Keratinocyte (primary cell): ENCODE measurements at regions not wholly inside any gene's neighbourhood (a gene's known extent, or its start where the extent isn't known, plus 50 kb on each side); places are given as distances from the start of the nearest gene placed in this dataset.

Source experiments
- DNase-seq: peaks from one replicate; pipeline ENCODE4 v3.0.0-alpha.2; 2011; ENCODE audit warnings: low read depth, missing footprints, low spot score
- FAIRE-seq: peaks from 2 replicates; lab custom pipeline; 2011; peaks lifted over from hg19 to GRCh38; lab: Jason Lieb, UNC
- H2AFZ ChIP-seq: 2 replicates; pipeline ENCODE4 v1.6.0; 2012; ENCODE audit warnings: low read length, control low read depth, inconsistent platforms; ENCODE audit not compliant: control insufficient read depth
- H3K27ac ChIP-seq: 2 replicates; pipeline ENCODE4 v1.5.1; 2011; ENCODE audit warnings: low read length; ENCODE audit not compliant: control insufficient read depth, insufficient read depth
- H3K27me3 ChIP-seq: 3 replicates; pipeline ENCODE4 v1.6.0; 2011; ENCODE audit warnings: low read length; ENCODE audit not compliant: control insufficient read depth, insufficient read depth; ENCODE audit errors: extremely low read depth
- H3K36me3 ChIP-seq, 2 experiments: 2 replicates in 1 of 2; 3 replicates in 1 of 2; pipeline ENCODE4 v1.5.1; 2011; ENCODE audit warnings: low read length in 2 of 2, mild to moderate bottlenecking in 1 of 2; ENCODE audit not compliant: control insufficient read depth in 2 of 2, insufficient read depth in 2 of 2; ENCODE audit errors: extremely low read depth in 1 of 2
- H3K4me1 ChIP-seq: 3 replicates; pipeline ENCODE4 v1.5.1; 2011; ENCODE audit warnings: low read length; ENCODE audit not compliant: control insufficient read depth, insufficient read depth; ENCODE audit errors: extremely low read depth
- H3K4me2 ChIP-seq: 3 replicates; pipeline ENCODE4 v1.6.0; 2011; ENCODE audit warnings: low read depth, low read length; ENCODE audit not compliant: control insufficient read depth, insufficient read depth; ENCODE audit errors: extremely low read depth
- H3K4me3 ChIP-seq, 3 experiments: fragments of 200-600 bp in 1 of 3; sonication (generic) in 1 of 3; 2 replicates in 2 of 3; 3 replicates in 1 of 3; pipeline ENCODE4 v1.5.1; 2011 to 2016; ENCODE audit warnings: low read length in 3 of 3, mild to moderate bottlenecking in 3 of 3, control low read depth in 2 of 3, inconsistent platforms in 1 of 3, low read depth in 1 of 3, mixed read lengths in 1 of 3, mixed run types in 1 of 3, moderate library complexity in 1 of 3; ENCODE audit not compliant: control insufficient read depth in 2 of 3, insufficient read depth in 2 of 3; ENCODE audit errors: extremely low read depth in 1 of 3
- H3K79me2 ChIP-seq: 2 replicates; pipeline ENCODE4 v1.6.0; 2012; ENCODE audit warnings: low read length; ENCODE audit not compliant: control insufficient read depth, insufficient read depth
- H3K9ac ChIP-seq: 3 replicates; pipeline ENCODE4 v1.6.0; 2011; ENCODE audit warnings: low read length; ENCODE audit not compliant: control insufficient read depth, insufficient read depth; ENCODE audit errors: extremely low read depth
- H3K9me1 ChIP-seq: 3 replicates; pipeline ENCODE4 v1.6.0; 2011; ENCODE audit warnings: low read length; ENCODE audit not compliant: control insufficient read depth, insufficient read depth; ENCODE audit errors: extremely low read depth
- H3K9me3 ChIP-seq: 2 replicates; pipeline ENCODE4 v1.5.1; 2012; ENCODE audit warnings: low read depth, low read length; ENCODE audit not compliant: control insufficient read depth
- H4K20me1 ChIP-seq: 3 replicates; pipeline ENCODE4 v1.6.0; 2011; ENCODE audit warnings: low read length; ENCODE audit not compliant: control insufficient read depth, insufficient read depth; ENCODE audit errors: extremely low read depth
- EZH2 ChIP-seq: IDR thresholded peaks from one replicate; pipeline ENCODE4 v1.6.1; 2012; ENCODE audit warnings: inconsistent platforms, mild to moderate bottlenecking, low read length, moderate library complexity
- dilution Hi-C: fragments of 300-500 bp; cut with MboI; formaldehyde crosslinking; loops from one replicate; pipeline ENCODE4 v1.7.0; 2020; ENCODE audit warnings: low sequenced_read_pairs; ENCODE audit not compliant: extremely low pct_ligation_motif_present
- TF ChIP-seq, protein P1 (sequence below), 3 experiments: IDR thresholded peaks in 1 of 3; conservative IDR thresholded peaks in 1 of 3; optimal IDR thresholded peaks in 1 of 3; 2 replicates in 2 of 3; 3 replicates in 1 of 3; pipeline versions ENCODE3 to v1.5.1; 2011; ENCODE audit warnings: low read length in 3 of 3, mild to moderate bottlenecking in 3 of 3, moderate library complexity in 2 of 3, control low read depth in 1 of 3, inconsistent platforms in 1 of 3; ENCODE audit not compliant: insufficient read depth in 2 of 3; ENCODE audit errors: extremely low read depth in 1 of 3

DNA sequence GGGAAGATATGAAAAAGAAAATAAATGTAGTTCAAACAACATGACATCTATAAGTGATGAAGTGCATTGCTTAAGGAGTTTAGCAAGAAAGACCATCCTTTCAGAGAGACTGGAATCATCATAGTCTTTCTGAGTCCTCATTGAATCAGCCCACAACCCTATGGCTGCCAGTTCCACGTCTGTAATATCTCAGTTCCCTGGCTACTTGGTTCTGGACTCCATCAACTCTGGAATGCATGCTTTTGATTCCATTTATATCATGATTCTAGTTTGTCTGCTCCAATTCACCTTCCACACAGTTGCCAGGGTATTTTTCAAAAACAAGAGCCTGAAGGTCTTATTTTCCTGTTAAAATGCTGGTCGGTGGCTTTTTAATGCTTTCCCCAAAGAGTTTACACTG lies 126.4 kb upstream of the MDFIC start:
- Histone ChIP-seq H3K4me3 (no peak overlapping the region), H3K27ac (no peak overlapping the region), H4K20me1 (no peaks in the 10 kb centered on the region), H3K9me3 (no peaks in the 10 kb centered on the region), H3K4me2 (no peak overlapping the region), H3K36me3 (no peaks in the 10 kb centered on the region), H2AFZ (no peak overlapping the region), H3K4me1 (no peaks in the 10 kb centered on the region), H3K27me3 (no peaks in the 10 kb centered on the region), H3K9ac (no peak overlapping the region), H3K9me1 (no peaks in the 10 kb centered on the region), H3K79me2 (no peaks in the 10 kb centered on the region)
- no peak for TF ChIP-seq EZH2
- TF ChIP-seq, protein P1, sequence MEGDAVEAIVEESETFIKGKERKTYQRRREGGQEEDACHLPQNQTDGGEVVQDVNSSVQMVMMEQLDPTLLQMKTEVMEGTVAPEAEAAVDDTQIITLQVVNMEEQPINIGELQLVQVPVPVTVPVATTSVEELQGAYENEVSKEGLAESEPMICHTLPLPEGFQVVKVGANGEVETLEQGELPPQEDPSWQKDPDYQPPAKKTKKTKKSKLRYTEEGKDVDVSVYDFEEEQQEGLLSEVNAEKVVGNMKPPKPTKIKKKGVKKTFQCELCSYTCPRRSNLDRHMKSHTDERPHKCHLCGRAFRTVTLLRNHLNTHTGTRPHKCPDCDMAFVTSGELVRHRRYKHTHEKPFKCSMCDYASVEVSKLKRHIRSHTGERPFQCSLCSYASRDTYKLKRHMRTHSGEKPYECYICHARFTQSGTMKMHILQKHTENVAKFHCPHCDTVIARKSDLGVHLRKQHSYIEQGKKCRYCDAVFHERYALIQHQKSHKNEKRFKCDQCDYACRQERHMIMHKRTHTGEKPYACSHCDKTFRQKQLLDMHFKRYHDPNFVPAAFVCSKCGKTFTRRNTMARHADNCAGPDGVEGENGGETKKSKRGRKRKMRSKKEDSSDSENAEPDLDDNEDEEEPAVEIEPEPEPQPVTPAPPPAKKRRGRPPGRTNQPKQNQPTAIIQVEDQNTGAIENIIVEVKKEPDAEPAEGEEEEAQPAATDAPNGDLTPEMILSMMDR (optimal IDR thresholded peaks at IDR 0.05 in 1 of 3, IDR thresholded peaks at IDR 0.05 in 1 of 3, conservative IDR thresholded peaks at IDR 0.05 in 1 of 3; ENCODE audit: extremely low read depth in 1 of 3, insufficient read depth in 2 of 3, low read length in 3 of 3) = no peak
- FAIRE-seq (no peak), DNase-seq (no peak)
- dilution Hi-C loops = no loop called here

DNA sequence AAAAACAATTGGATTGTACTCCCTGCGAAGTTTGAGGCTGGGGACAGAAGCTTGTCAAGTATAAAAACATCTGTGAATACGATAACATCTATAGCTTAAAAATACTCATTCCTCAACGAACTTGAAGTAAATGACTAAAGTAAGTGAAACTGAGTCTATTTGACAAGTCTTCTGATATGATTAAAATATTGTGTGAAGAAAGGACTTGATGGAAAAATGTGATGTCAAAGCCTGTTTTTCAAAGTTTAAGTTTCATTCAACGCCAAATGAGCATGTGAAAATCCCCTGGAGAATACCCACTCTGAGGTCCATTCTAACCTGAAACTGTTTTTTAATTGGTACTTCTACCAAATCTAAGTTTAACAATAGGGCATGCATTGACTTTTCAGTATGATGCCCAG lies 122.3 kb upstream of the MDFIC start:
- H3K36me3 ChIP-seq = no peaks in the 10 kb centered on the region
- no peak overlapping the region for H2AFZ ChIP-seq
- no peaks in the 10 kb centered on the region for H3K9me3 ChIP-seq
- no peaks in the 10 kb centered on the region for H3K27me3 ChIP-seq
- no peaks in the 10 kb centered on the region for H4K20me1 ChIP-seq
- H3K27ac ChIP-seq = no peak overlapping the region
- no peaks in the 10 kb centered on the region for H3K4me1 ChIP-seq
- dilution Hi-C loops = no loop called here
- no peaks in the 10 kb centered on the region for H3K79me2 ChIP-seq
- DNase-seq = no peak
- FAIRE-seq = no peak
- TF ChIP-seq, protein P1 (optimal IDR thresholded peaks at IDR 0.05 in 1 of 3, IDR thresholded peaks at IDR 0.05 in 1 of 3, conservative IDR thresholded peaks at IDR 0.05 in 1 of 3; ENCODE audit: extremely low read depth in 1 of 3, insufficient read depth in 2 of 3, low read length in 3 of 3) = no peak
- no peak for TF ChIP-seq EZH2
- H3K9me1 ChIP-seq = no peaks in the 10 kb centered on the region
- no peak overlapping the region for H3K4me2 ChIP-seq
- H3K9ac ChIP-seq = no peak overlapping the region
- H3K4me3 ChIP-seq = no peak overlapping the region
